A549 (cell line): ENCODE measurements at regions not wholly inside any gene's neighbourhood (a gene's known extent, or its start where the extent isn't known, plus 50 kb on each side); places are given as distances from the start of the nearest gene placed in this dataset.

Source experiments
- POLR2A ChIP-seq: IDR thresholded peaks from 2 replicates; pipeline ENCODE4 v1.6.1; 2012; ENCODE audit warnings: mild to moderate bottlenecking, low read length
- TF ChIP-seq, protein P1 (sequence below): fragments of >200 bp; sonication (Bioruptor Twin); formaldehyde crosslinking; IDR thresholded peaks from 3 replicates; pipeline ENCODE4 v1.5.1; 2016

GRCh38 chr22:26927821-26928220, 270.4 kb downstream of the MIAT start:
- TF ChIP-seq, protein P1, sequence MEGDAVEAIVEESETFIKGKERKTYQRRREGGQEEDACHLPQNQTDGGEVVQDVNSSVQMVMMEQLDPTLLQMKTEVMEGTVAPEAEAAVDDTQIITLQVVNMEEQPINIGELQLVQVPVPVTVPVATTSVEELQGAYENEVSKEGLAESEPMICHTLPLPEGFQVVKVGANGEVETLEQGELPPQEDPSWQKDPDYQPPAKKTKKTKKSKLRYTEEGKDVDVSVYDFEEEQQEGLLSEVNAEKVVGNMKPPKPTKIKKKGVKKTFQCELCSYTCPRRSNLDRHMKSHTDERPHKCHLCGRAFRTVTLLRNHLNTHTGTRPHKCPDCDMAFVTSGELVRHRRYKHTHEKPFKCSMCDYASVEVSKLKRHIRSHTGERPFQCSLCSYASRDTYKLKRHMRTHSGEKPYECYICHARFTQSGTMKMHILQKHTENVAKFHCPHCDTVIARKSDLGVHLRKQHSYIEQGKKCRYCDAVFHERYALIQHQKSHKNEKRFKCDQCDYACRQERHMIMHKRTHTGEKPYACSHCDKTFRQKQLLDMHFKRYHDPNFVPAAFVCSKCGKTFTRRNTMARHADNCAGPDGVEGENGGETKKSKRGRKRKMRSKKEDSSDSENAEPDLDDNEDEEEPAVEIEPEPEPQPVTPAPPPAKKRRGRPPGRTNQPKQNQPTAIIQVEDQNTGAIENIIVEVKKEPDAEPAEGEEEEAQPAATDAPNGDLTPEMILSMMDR, result no peak
- TF ChIP-seq POLR2A, result no peak
